Activated CD8-positive, alpha-beta T cell treated with anti-CD3 and anti-CD28 coated beads, Interleukin-2, amount 10 ng/mL, durations not matched to agents 7 days and 5 days (primary cell): ENCODE measurements at regions not wholly inside any gene's neighbourhood (a gene's known extent, or its start where the extent isn't known, plus 50 kb on each side); places are given as distances from the start of the nearest gene placed in this dataset.

Experiments used
- ATAC-seq: fragments of 150-1000 bp; cut with Tn5 transposase; one replicate; pipeline ENCODE4 v1.10.0; 2021; ENCODE audit warnings: moderate library complexity
- CTCF ChIA-PET: fragments of 350-600 bp; sonication (Branson Sonifier 250); formaldehyde crosslinking; loops from one replicate; lab custom pipeline; 2021; ENCODE audit warnings: antibody characterized with exemption; lab: Charles Lee
- POLR2A ChIA-PET: fragments of 350-600 bp; sonication (Branson Sonifier 250); formaldehyde crosslinking; loops from one replicate; lab custom pipeline; 2021; ENCODE audit warnings: antibody characterized with exemption; lab: Charles Lee
- DNase-seq: peaks from one replicate; pipeline ENCODE4 v3.0.0-alpha.2; 2020
- H3K27ac Mint-ChIP-seq: one replicate; pipeline ENCODE4 v1.8.0; 2021; ENCODE audit warnings: mild to moderate bottlenecking, mixed read lengths
- H3K27me3 Mint-ChIP-seq: one replicate; pipeline ENCODE4 v1.8.0; 2021; ENCODE audit warnings: low read depth, mixed read lengths
- H3K36me3 Mint-ChIP-seq: one replicate; pipeline ENCODE4 v1.8.0; 2021; ENCODE audit warnings: low read depth, mixed read lengths
- H3K4me1 Mint-ChIP-seq: one replicate; pipeline ENCODE4 v1.8.0; 2021; ENCODE audit warnings: low read depth, mixed read lengths
- H3K4me3 Mint-ChIP-seq: one replicate; pipeline ENCODE4 v1.8.0; 2021; ENCODE audit warnings: mild to moderate bottlenecking, mixed read lengths
- H3K9me3 Mint-ChIP-seq: one replicate; pipeline ENCODE4 v1.8.0; 2022; ENCODE audit warnings: mixed read lengths; ENCODE audit not compliant: insufficient read depth

- ChIA-PET POLR2A (no interaction called here), CTCF (no interaction called here)
These were observed 171.0 kb upstream of the PPP1R2C start for GRCh38 chrX:42948723-42949657.

GRCh38 chrX:42951747-42952146 is 173.8 kb upstream of the PPP1R2C start:
- no peak for DNase-seq
- POLR2A ChIA-PET = no interaction called here
- Mint-ChIP-seq H3K27me3 (no peaks in the 10 kb centered on the region), H3K36me3 (peaks cover 42% of the 10 kb centered on the region), H3K9me3 (no peaks in the 10 kb centered on the region), H3K4me3 (no peak overlapping the region), H3K27ac (no peak overlapping the region), H3K4me1 (peaks cover 52% of the 10 kb centered on the region)
- ATAC-seq = no peak
- CTCF ChIA-PET = no interaction called here

More at GRCh38 chrX:42948723-42949657, 171.0 kb upstream of the PPP1R2C start:
- Mint-ChIP-seq H3K9me3 (no peaks in the 10 kb centered on the region), H3K27me3 (no peaks in the 10 kb centered on the region), H3K36me3 (peaks cover 40% of the 10 kb centered on the region), H3K27ac (peak overlapping the region; percentile 80), H3K4me1 (peaks cover 69% of the 10 kb centered on the region), H3K4me3 (peak overlapping the region; percentile 26)
- DNase-seq (peak; percentile 41), ATAC-seq (peak; percentile 34)

GRCh38 chrX:42952621-42953020 is 174.7 kb upstream of the PPP1R2C start:
- no peak for ATAC-seq
- H3K4me1 Mint-ChIP-seq = peaks cover 44% of the 10 kb centered on the region
- H3K36me3 Mint-ChIP-seq = peaks cover 39% of the 10 kb centered on the region
- H3K27ac Mint-ChIP-seq = no peak overlapping the region
- no peaks in the 10 kb centered on the region for H3K9me3 Mint-ChIP-seq
- POLR2A ChIA-PET = no interaction called here
- no peaks in the 10 kb centered on the region for H3K27me3 Mint-ChIP-seq
- DNase-seq = no peak
- CTCF ChIA-PET = no interaction called here
- no peak overlapping the region for H3K4me3 Mint-ChIP-seq

DNA sequence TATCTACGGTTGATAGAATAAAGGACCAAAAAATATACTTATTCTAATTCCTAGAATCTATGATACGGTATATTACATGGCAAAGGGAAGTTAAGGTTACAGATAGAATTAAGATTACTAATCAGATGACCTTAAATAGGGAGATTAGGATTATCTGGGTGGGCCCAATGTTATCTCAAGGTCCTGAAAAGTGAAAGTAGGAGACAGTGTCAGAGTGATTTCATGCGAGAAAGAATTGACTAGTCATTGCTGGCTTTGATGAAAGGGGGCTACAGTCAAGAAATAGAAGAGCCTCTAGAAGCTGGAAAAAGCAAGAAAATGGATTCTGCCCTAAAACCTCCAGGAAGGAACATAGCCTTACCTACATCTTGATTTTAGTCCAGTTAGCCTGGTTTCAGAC is 176.9 kb upstream of the PPP1R2C start:
- ATAC-seq (no peak), DNase-seq (no peak)
- no peaks in the 10 kb centered on the region for H3K9me3 Mint-ChIP-seq
- H3K4me1 Mint-ChIP-seq = peaks cover 23% of the 10 kb centered on the region
- H3K27ac Mint-ChIP-seq = no peak overlapping the region
- CTCF ChIA-PET = interaction anchor here (1.6 kb wide), 1 partner anchor 10 kb away, joined by 3 read pairs; no protein-coding TSS in a partner anchor
- H3K4me3 Mint-ChIP-seq = no peak overlapping the region
- POLR2A ChIA-PET = no interaction called here
- no peaks in the 10 kb centered on the region for H3K27me3 Mint-ChIP-seq
- peaks cover 32% of the 10 kb centered on the region for H3K36me3 Mint-ChIP-seq

GRCh38 chrX:42955349-42955748 is 177.4 kb upstream of the PPP1R2C start:
- Mint-ChIP-seq H3K4me3 (no peak overlapping the region), H3K27ac (no peak overlapping the region), H3K27me3 (no peaks in the 10 kb centered on the region), H3K9me3 (no peaks in the 10 kb centered on the region), H3K4me1 (peaks cover 23% of the 10 kb centered on the region), H3K36me3 (peaks cover 32% of the 10 kb centered on the region)
- ChIA-PET CTCF (interaction anchor here (1.6 kb wide), 1 partner anchor 10 kb away, joined by 3 read pairs; no protein-coding TSS in a partner anchor), POLR2A (interaction anchor here (0.6 kb wide), 1 partner anchor 388 kb away, joined by 3 read pairs; no protein-coding TSS in a partner anchor)
- DNase-seq = no peak
- no peak for ATAC-seq

DNA sequence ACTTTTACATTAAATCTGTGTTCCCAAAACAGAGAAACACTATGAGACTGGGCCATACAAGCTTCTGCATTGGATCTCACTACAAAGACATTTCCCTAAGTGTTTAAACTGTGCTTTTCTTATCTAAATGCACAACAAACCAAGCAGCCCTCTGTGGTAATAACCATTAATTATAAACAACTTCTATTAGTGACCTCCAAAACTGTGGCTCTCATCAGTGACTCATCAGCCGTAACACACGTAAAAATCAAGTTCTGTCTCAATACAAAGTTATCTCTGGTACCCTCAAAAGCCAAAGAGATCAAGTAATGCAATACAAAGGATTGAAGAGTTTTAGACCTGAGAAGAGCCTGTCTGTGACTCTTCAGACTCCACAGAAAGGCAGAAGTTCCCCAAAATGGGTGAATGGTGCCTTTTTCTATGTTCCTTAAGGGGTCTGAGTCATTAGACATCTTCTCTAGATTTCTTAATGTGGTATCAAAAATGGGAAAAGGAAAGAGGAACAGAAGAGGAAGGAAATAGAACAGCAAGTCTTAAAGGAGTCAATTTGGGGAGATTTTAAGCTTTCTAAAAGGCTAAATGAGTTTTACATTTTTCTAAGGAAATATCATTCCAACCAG is 189.8 kb upstream of the PPP1R2C start:
- Mint-ChIP-seq H3K36me3 (peaks cover 6% of the 10 kb centered on the region), H3K4me1 (no peaks in the 10 kb centered on the region), H3K9me3 (peaks cover 8% of the 10 kb centered on the region), H3K27ac (no peak overlapping the region), H3K4me3 (no peak overlapping the region), H3K27me3 (no peaks in the 10 kb centered on the region)
- no peak for ATAC-seq
- no peak for DNase-seq
- POLR2A ChIA-PET = no interaction called here
- CTCF ChIA-PET = no interaction called here

GRCh38 chrX:42973321-42973720 is 195.4 kb upstream of the PPP1R2C start:
- H3K27me3 Mint-ChIP-seq = no peaks in the 10 kb centered on the region
- ATAC-seq = no peak
- peaks cover 8% of the 10 kb centered on the region for H3K9me3 Mint-ChIP-seq
- ChIA-PET CTCF (no interaction called here), POLR2A (no interaction called here)
- no peak overlapping the region for H3K4me3 Mint-ChIP-seq
- no peak overlapping the region for H3K27ac Mint-ChIP-seq
- no peak for DNase-seq
- H3K36me3 Mint-ChIP-seq = peaks cover 8% of the 10 kb centered on the region
- H3K4me1 Mint-ChIP-seq = peaks cover 6% of the 10 kb centered on the region

GRCh38 chrX:42975906-42976305 is 197.9 kb upstream of the PPP1R2C start:
- CTCF ChIA-PET = no interaction called here
- ATAC-seq (no peak), DNase-seq (no peak)
- Mint-ChIP-seq H3K9me3 (peaks cover 6% of the 10 kb centered on the region), H3K36me3 (peaks cover 8% of the 10 kb centered on the region), H3K27me3 (no peaks in the 10 kb centered on the region), H3K4me3 (no peak overlapping the region), H3K4me1 (peaks cover 6% of the 10 kb centered on the region), H3K27ac (no peak overlapping the region)
- POLR2A ChIA-PET = interaction anchor here (0.5 kb wide), 1 partner anchor 1054 kb away, joined by 3 read pairs; no protein-coding TSS in a partner anchor

GRCh38 chrX:42976746-42977366 is 198.9 kb upstream of the PPP1R2C start:
- Mint-ChIP-seq H3K4me1 (peaks cover 6% of the 10 kb centered on the region), H3K36me3 (peaks cover 8% of the 10 kb centered on the region), H3K4me3 (no peak overlapping the region), H3K27me3 (no peaks in the 10 kb centered on the region), H3K9me3 (peaks cover 6% of the 10 kb centered on the region), H3K27ac (peak overlapping the region; percentile 18)
- ATAC-seq (no peak), DNase-seq (no peak)
- POLR2A ChIA-PET = interaction anchor here (0.5 kb wide), 1 partner anchor 1055 kb away, joined by 3 read pairs; no protein-coding TSS in a partner anchor
- CTCF ChIA-PET = interaction anchor here (2.4 kb wide), 1 partner anchor 11 kb away, joined by 10 read pairs; no protein-coding TSS in a partner anchor

- Mint-ChIP-seq H3K27ac (no peak overlapping the region), H3K9me3 (peaks cover 6% of the 10 kb centered on the region), H3K27me3 (no peaks in the 10 kb centered on the region), H3K4me1 (peaks cover 6% of the 10 kb centered on the region), H3K36me3 (no peaks in the 10 kb centered on the region), H3K4me3 (no peak overlapping the region)
- CTCF ChIA-PET = interaction anchor here (2.4 kb wide), 1 partner anchor 13 kb away, joined by 10 read pairs; no protein-coding TSS in a partner anchor
- DNase-seq (no peak), ATAC-seq (no peak)
- POLR2A ChIA-PET = no interaction called here
These were observed 200.9 kb upstream of the PPP1R2C start for GRCh38 chrX:42978655-42979379.

DNA sequence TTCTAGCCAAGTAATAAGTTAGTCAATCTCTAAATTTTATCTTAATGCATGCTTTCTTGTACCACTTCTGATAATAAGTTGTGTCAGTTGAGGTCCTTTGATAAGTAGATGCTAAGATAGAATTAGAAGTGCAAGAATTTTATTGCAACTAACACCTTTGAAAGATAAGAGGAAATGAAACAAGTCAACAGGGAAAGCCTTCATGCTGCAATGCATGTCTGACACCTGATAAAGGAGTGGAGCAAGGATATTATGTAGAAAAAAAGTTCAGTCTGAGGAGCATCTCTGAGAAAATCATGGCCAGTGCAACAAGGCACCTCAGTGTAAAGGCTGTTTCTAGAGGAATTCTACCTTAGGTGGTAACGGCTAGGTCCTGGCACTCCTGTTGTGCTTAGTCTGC is 210.7 kb upstream of the PPP1R2C start:
- H3K27ac Mint-ChIP-seq = no peak overlapping the region
- H3K4me3 Mint-ChIP-seq = no peak overlapping the region
- ChIA-PET POLR2A (no interaction called here), CTCF (no interaction called here)
- peaks cover 3% of the 10 kb centered on the region for H3K9me3 Mint-ChIP-seq
- ATAC-seq (no peak), DNase-seq (no peak)
- no peaks in the 10 kb centered on the region for H3K4me1 Mint-ChIP-seq
- H3K36me3 Mint-ChIP-seq = peaks cover 2% of the 10 kb centered on the region
- no peaks in the 10 kb centered on the region for H3K27me3 Mint-ChIP-seq
